Nephron (organoid): ENCODE measurements at regions not wholly inside any gene's neighbourhood (a gene's known extent, or its start where the extent isn't known, plus 50 kb on each side); places are given as distances from the start of the nearest gene placed in this dataset.
A peak's percentile ranks its signal among the peaks of the same experiment; 100 is the strongest.

Experiments
- H3K27ac Mint-ChIP-seq, 3 experiments: 2 replicates each; pipeline ENCODE4 v1.8.0; 2020; ENCODE audit warnings: mixed read lengths in 3 of 3, mild to moderate bottlenecking in 2 of 3, moderate library complexity in 1 of 3
- H3K27me3 Mint-ChIP-seq: 2 replicates; pipeline ENCODE4 v1.8.0; 2021; ENCODE audit warnings: low read depth, mild to moderate bottlenecking, moderate library complexity, mixed read lengths
- H3K36me3 Mint-ChIP-seq: 2 replicates; pipeline ENCODE4 v1.8.0; 2020; ENCODE audit warnings: low read depth, mixed read lengths
- H3K4me1 Mint-ChIP-seq: 2 replicates; pipeline ENCODE4 v1.8.0; 2020; ENCODE audit warnings: mixed read lengths
- H3K4me3 Mint-ChIP-seq, 3 experiments: 2 replicates each; pipeline ENCODE4 v1.8.0; 2020; ENCODE audit warnings: mild to moderate bottlenecking in 3 of 3, mixed read lengths in 3 of 3, moderate library complexity in 2 of 3
- H3K9me3 Mint-ChIP-seq: 2 replicates; pipeline ENCODE4 v1.8.0; 2020; ENCODE audit warnings: mixed read lengths
- CTCF ChIP-seq, 3 experiments: fragments of 200-600 bp; sonication (generic); IDR thresholded peaks; one replicate each; pipeline ENCODE4 v1.5.0; 2021; ENCODE audit warnings: antibody characterized with exemption in 3 of 3; ENCODE audit not compliant: unreplicated experiment in 3 of 3

- Mint-ChIP-seq H3K4me3 (peak overlapping the region in 1 of 3 experiments; percentile 38), H3K36me3 (no peaks in the 10 kb centered on the region), H3K4me1 (peaks cover 59% of the 10 kb centered on the region), H3K27me3 (no peaks in the 10 kb centered on the region), H3K9me3 (no peaks in the 10 kb centered on the region), H3K27ac (peak overlapping the region; percentile 83 to 94 (median 87))
- TF ChIP-seq CTCF (IDR thresholded peaks at IDR 0.05; ENCODE audit: unreplicated experiment in 3 of 3): no peak
Observed at GRCh38 chr15:62895139-62895866, 147.2 kb upstream of the TPM1 start.

GRCh38 chr15:62895905-62896316, 146.6 kb upstream of the TPM1 start:
- H3K4me1 Mint-ChIP-seq: peaks cover 63% of the 10 kb centered on the region
- H3K4me3 Mint-ChIP-seq: peak overlapping the region in 1 of 3 experiments; percentile 38
- no peaks in the 10 kb centered on the region for H3K36me3 Mint-ChIP-seq
- peaks cover 3% of the 10 kb centered on the region for H3K27me3 Mint-ChIP-seq
- TF ChIP-seq CTCF (IDR thresholded peaks at IDR 0.05; ENCODE audit: unreplicated experiment in 3 of 3): no peak
- H3K27ac Mint-ChIP-seq: peak overlapping the region; percentile 83 to 94 (median 87)
- no peaks in the 10 kb centered on the region for H3K9me3 Mint-ChIP-seq

GRCh38 chr15:62896380-62896866, 146.1 kb upstream of the TPM1 start:
- no peaks in the 10 kb centered on the region for H3K9me3 Mint-ChIP-seq
- peaks cover 67% of the 10 kb centered on the region for H3K4me1 Mint-ChIP-seq
- H3K36me3 Mint-ChIP-seq: no peaks in the 10 kb centered on the region
- TF ChIP-seq CTCF (IDR thresholded peaks at IDR 0.05; ENCODE audit: unreplicated experiment in 3 of 3): no peak
- H3K27me3 Mint-ChIP-seq: peaks cover 3% of the 10 kb centered on the region
- no peak overlapping the region for H3K4me3 Mint-ChIP-seq
- H3K27ac Mint-ChIP-seq: peak overlapping the region; percentile 83 to 94 (median 87)

- H3K9me3 Mint-ChIP-seq: no peaks in the 10 kb centered on the region
- H3K27ac Mint-ChIP-seq: peak overlapping the region; percentile 83 to 94 (median 87)
- H3K36me3 Mint-ChIP-seq: no peaks in the 10 kb centered on the region
- H3K4me3 Mint-ChIP-seq: peak overlapping the region in 2 of 3 experiments; percentile 3 to 5
- peaks cover 72% of the 10 kb centered on the region for H3K4me1 Mint-ChIP-seq
- peaks cover 3% of the 10 kb centered on the region for H3K27me3 Mint-ChIP-seq
- no peak for TF ChIP-seq CTCF (IDR thresholded peaks at IDR 0.05; ENCODE audit: unreplicated experiment in 3 of 3)
Observed at GRCh38 chr15:62896969-62897486, 145.5 kb upstream of the TPM1 start.

GRCh38 chr15:62897634-62898033, 144.9 kb upstream of the TPM1 start:
- Mint-ChIP-seq H3K27ac (peak overlapping the region; percentile 83 to 94 (median 87)), H3K9me3 (no peaks in the 10 kb centered on the region), H3K36me3 (no peaks in the 10 kb centered on the region), H3K4me1 (peaks cover 72% of the 10 kb centered on the region), H3K4me3 (no peak overlapping the region), H3K27me3 (peaks cover 3% of the 10 kb centered on the region)
- no peak for TF ChIP-seq CTCF (IDR thresholded peaks at IDR 0.05; ENCODE audit: unreplicated experiment in 3 of 3)
